ENCODE measurements at regions not wholly inside any gene's neighbourhood (a gene's known extent, or its start where the extent isn't known, plus 50 kb on each side); places are given as distances from the start of the nearest gene placed in this dataset.

- TF ChIP-seq, protein P1, sequence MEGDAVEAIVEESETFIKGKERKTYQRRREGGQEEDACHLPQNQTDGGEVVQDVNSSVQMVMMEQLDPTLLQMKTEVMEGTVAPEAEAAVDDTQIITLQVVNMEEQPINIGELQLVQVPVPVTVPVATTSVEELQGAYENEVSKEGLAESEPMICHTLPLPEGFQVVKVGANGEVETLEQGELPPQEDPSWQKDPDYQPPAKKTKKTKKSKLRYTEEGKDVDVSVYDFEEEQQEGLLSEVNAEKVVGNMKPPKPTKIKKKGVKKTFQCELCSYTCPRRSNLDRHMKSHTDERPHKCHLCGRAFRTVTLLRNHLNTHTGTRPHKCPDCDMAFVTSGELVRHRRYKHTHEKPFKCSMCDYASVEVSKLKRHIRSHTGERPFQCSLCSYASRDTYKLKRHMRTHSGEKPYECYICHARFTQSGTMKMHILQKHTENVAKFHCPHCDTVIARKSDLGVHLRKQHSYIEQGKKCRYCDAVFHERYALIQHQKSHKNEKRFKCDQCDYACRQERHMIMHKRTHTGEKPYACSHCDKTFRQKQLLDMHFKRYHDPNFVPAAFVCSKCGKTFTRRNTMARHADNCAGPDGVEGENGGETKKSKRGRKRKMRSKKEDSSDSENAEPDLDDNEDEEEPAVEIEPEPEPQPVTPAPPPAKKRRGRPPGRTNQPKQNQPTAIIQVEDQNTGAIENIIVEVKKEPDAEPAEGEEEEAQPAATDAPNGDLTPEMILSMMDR (IDR thresholded peaks at IDR 0.05) = no peak
- TF ChIP-seq POLR2A (IDR thresholded peaks at IDR 0.05) (no peak), EP300 (IDR thresholded peaks at IDR 0.05) (no peak), POLR2AphosphoS5 (IDR thresholded peaks at IDR 0.05) (no peak)
Observed at GRCh38 chr15:66633041-66633937, 67.5 kb upstream of the LCTL start.
